NCI-H1694 treated with DMSO at 0.1 percent for 48 hours (cell line): ENCODE measurements at regions not wholly inside any gene's neighbourhood (a gene's known extent, or its start where the extent isn't known, plus 50 kb on each side); places are given as distances from the start of the nearest gene placed in this dataset.

Experiments used
- DNase-seq: peaks from one replicate; lab custom pipeline; 2025; lab: John Stamatoyannopoulos, UW

GRCh38 chr9:113646946-113647914, 183.7 kb downstream of the RGS3 start:
- DNase-seq = no peak

- DNase-seq = no peak
Observed at GRCh38 chr9:113648048-113648447, 184.5 kb downstream of the RGS3 start.

- no peak for DNase-seq
Observed at GRCh38 chr9:113648586-113648985, 185.1 kb downstream of the RGS3 start.

GRCh38 chr9:113649054-113649453, 185.5 kb downstream of the RGS3 start:
- peak; percentile 45 for DNase-seq

- no peak for DNase-seq
Observed at GRCh38 chr9:113649855-113650206, 186.3 kb downstream of the RGS3 start.

- DNase-seq = peak; percentile 5
Observed at GRCh38 chr9:113650207-113651131, 186.9 kb downstream of the RGS3 start.

GRCh38 chr9:113651896-113652295, 188.4 kb downstream of the RGS3 start:
- no peak for DNase-seq

- DNase-seq = no peak
Observed at GRCh38 chr9:113652355-113653152, 189.0 kb downstream of the RGS3 start.

- no peak for DNase-seq
Observed at GRCh38 chr9:113653746-113654604, 190.4 kb downstream of the RGS3 start.

- DNase-seq = no peak
Observed at GRCh38 chr9:113654605-113655428, 191.3 kb downstream of the RGS3 start.

GRCh38 chr9:113656771-113657670, 193.5 kb downstream of the RGS3 start:
- DNase-seq = no peak

GRCh38 chr9:113657765-113658544, 194.4 kb downstream of the RGS3 start:
- peak; percentile 59 for DNase-seq

GRCh38 chr9:113658545-113658895, 195.0 kb downstream of the RGS3 start:
- no peak for DNase-seq

- no peak for DNase-seq
Observed at GRCh38 chr9:113659039-113659438, 195.5 kb downstream of the RGS3 start.

GRCh38 chr9:113659740-113660139, 196.2 kb downstream of the RGS3 start:
- DNase-seq = no peak

- DNase-seq = no peak
Observed at GRCh38 chr9:113660196-113660595, 196.7 kb downstream of the RGS3 start.

- no peak for DNase-seq
Observed at GRCh38 chr9:113661074-113661473, 197.5 kb downstream of the RGS3 start.

GRCh38 chr9:113664181-113664875, 200.8 kb downstream of the RGS3 start:
- DNase-seq = no peak
